Endothelial cell of umbilical vein (primary cell): ENCODE measurements at regions not wholly inside any gene's neighbourhood (a gene's known extent, or its start where the extent isn't known, plus 50 kb on each side); places are given as distances from the start of the nearest gene placed in this dataset.

Experiments used
- BruUV-seq: library from RNA; stranded (reverse); fragments of 400-500 nt; replicated peaks from 2 replicates; lab custom pipeline; 2021; lab: Mats Ljungman, UMichigan
- CTCF ChIA-PET: fragments of 300-600, 350-600 bp; sonication (Branson Sonifier 250); formaldehyde crosslinking; loops from one replicate; lab custom pipeline; 2021; ENCODE audit warnings: antibody characterized with exemption, inconsistent platforms; lab: Charles Lee
- POLR2A ChIA-PET: fragments of 300-600, 350-600 bp; sonication (Branson Sonifier 250); formaldehyde crosslinking; loops from one replicate; lab custom pipeline; 2021; ENCODE audit warnings: antibody characterized with exemption, inconsistent platforms; lab: Charles Lee
- DNase-seq: peaks from one replicate; pipeline ENCODE4 v3.0.0-alpha.2; 2011; ENCODE audit warnings: low read depth, low spot score
- FAIRE-seq: peaks from 2 replicates; lab custom pipeline; 2011; peaks lifted over from hg19 to GRCh38; lab: Jason Lieb, UNC
- H2AFZ ChIP-seq: 2 replicates; pipeline ENCODE4 v1.6.0; 2012; ENCODE audit warnings: low read depth, low read length, control low read depth, inconsistent platforms
- H3K27ac ChIP-seq: 2 replicates; pipeline ENCODE4 v1.5.1; 2011; ENCODE audit warnings: low read depth, mild to moderate bottlenecking, control low read depth, low read length, moderate library complexity; ENCODE audit not compliant: insufficient read depth
- H3K27me3 ChIP-seq, 2 experiments: 2 replicates each; pipeline versions ENCODE4 v1.6.0 to v1.6.1; 2011; ENCODE audit warnings: low read length in 2 of 2, mixed read lengths in 1 of 2; ENCODE audit not compliant: control insufficient read depth in 2 of 2, insufficient read depth in 2 of 2
- H3K36me3 ChIP-seq, 2 experiments: 2 replicates in 1 of 2; 3 replicates in 1 of 2; pipeline ENCODE4 v1.5.1; 2011; ENCODE audit warnings: low read length in 2 of 2, mild to moderate bottlenecking in 1 of 2, moderate library complexity in 1 of 2; ENCODE audit not compliant: control insufficient read depth in 2 of 2, insufficient read depth in 2 of 2; ENCODE audit errors: extremely low read depth in 1 of 2
- H3K4me1 ChIP-seq: 3 replicates; pipeline ENCODE4 v1.5.1; 2011; ENCODE audit warnings: mild to moderate bottlenecking, low read length; ENCODE audit not compliant: control insufficient read depth, insufficient read depth; ENCODE audit errors: extremely low read depth
- H3K4me2 ChIP-seq: 2 replicates; pipeline ENCODE4 v1.6.1; 2011; ENCODE audit warnings: low read length, control low read depth, mixed read lengths; ENCODE audit not compliant: insufficient read depth
- H3K4me3 ChIP-seq, 3 experiments: fragments of 200-600 bp in 1 of 3; sonication (generic), shearing (Covaris generic) in 1 of 3; replicated peaks in 1 of 3; 2 replicates each; pipeline ENCODE4 v1.5.1; 2011 to 2016; ENCODE audit warnings: control low read depth in 3 of 3, low read length in 3 of 3, mild to moderate bottlenecking in 2 of 3, inconsistent platforms in 1 of 3, low read depth in 1 of 3, moderate library complexity in 1 of 3; ENCODE audit not compliant: insufficient read depth in 1 of 3
- H3K79me2 ChIP-seq: 2 replicates; pipeline ENCODE4 v1.6.0; 2012; ENCODE audit warnings: low read length, inconsistent platforms; ENCODE audit not compliant: control insufficient read depth, insufficient read depth
- H3K9ac ChIP-seq: replicated peaks from 2 replicates; pipeline ENCODE3; 2011; ENCODE audit warnings: low read length, control low read depth; ENCODE audit not compliant: insufficient read depth; ENCODE audit errors: extremely low read depth
- H3K9me1 ChIP-seq: replicated peaks from 3 replicates; pipeline ENCODE4 v1.6.0; 2011; ENCODE audit warnings: mild to moderate bottlenecking, low read length; ENCODE audit not compliant: control insufficient read depth, insufficient read depth; ENCODE audit errors: extremely low read depth
- H3K9me3 ChIP-seq: replicated peaks from 2 replicates; pipeline ENCODE4 v1.5.1; 2012; ENCODE audit warnings: low read length, inconsistent platforms; ENCODE audit not compliant: control insufficient read depth, insufficient read depth
- H4K20me1 ChIP-seq: replicated peaks from 2 replicates; pipeline ENCODE3; 2011; ENCODE audit warnings: mild to moderate bottlenecking, low read length; ENCODE audit not compliant: control insufficient read depth, insufficient read depth; ENCODE audit errors: extremely low read depth
- EZH2 ChIP-seq: IDR thresholded peaks from 2 replicates; pipeline ENCODE4 v1.6.1; 2012; ENCODE audit warnings: borderline replicate concordance, low read depth, mild to moderate bottlenecking, moderate library complexity, low read length, inconsistent platforms; ENCODE audit not compliant: severe bottlenecking
- FOS ChIP-seq: IDR thresholded peaks from 2 replicates; pipeline ENCODE4 v1.6.1; 2011; ENCODE audit warnings: mild to moderate bottlenecking, low read length, moderate library complexity, borderline replicate concordance; ENCODE audit not compliant: insufficient read depth
- GATA2 ChIP-seq: IDR thresholded peaks from 2 replicates; pipeline ENCODE4 v1.7.0; 2011; ENCODE audit warnings: low read depth, mild to moderate bottlenecking, moderate library complexity, mixed read lengths, low read length; ENCODE audit not compliant: insufficient read length, insufficient read depth
- MYC ChIP-seq: IDR thresholded peaks from one replicate; pipeline ENCODE4 v1.6.1; 2011; ENCODE audit warnings: mild to moderate bottlenecking, low read depth, low read length
- POLR2A ChIP-seq: IDR thresholded peaks from 2 replicates; pipeline ENCODE4 v1.6.1; 2012; ENCODE audit warnings: low read depth, mild to moderate bottlenecking, control low read depth, low read length
- POLR2AphosphoS5 ChIP-seq: IDR thresholded peaks from 2 replicates; pipeline ENCODE4 v1.6.1; 2012; ENCODE audit warnings: low read depth, mild to moderate bottlenecking, control low read depth, low read length, moderate library complexity; ENCODE audit not compliant: insufficient read depth
- dilution Hi-C: fragments of 300-500 bp; cut with MboI; formaldehyde crosslinking; loops from one replicate; pipeline ENCODE4 v1.15.0; 2019; ENCODE audit warnings: low sequenced_read_pairs; ENCODE audit not compliant: extremely low pct_ligation_motif_present
- intact Hi-C: fragments of 100-400 bp; cut with micrococcal nuclease; formaldehyde crosslinking; loops from one replicate; pipeline ENCODE4 v1.10.0; 2022
- TF ChIP-seq, protein P1 (sequence below), 2 donors: IDR thresholded peaks; 1 replicate in 1 of 2; 2 replicates in 1 of 2; pipeline ENCODE4 v1.5.1; 2011; ENCODE audit warnings: low read length in 2 of 2, mild to moderate bottlenecking in 2 of 2, moderate library complexity in 2 of 2, control low read depth in 1 of 2, inconsistent platforms in 1 of 2, low read depth in 1 of 2; ENCODE audit not compliant: insufficient read depth in 1 of 2; ENCODE audit errors: extremely low read depth in 1 of 2
- TF ChIP-seq, protein P2 (sequence below): IDR thresholded peaks from 2 replicates; pipeline ENCODE4 v1.6.1; 2011; ENCODE audit not compliant: insufficient read depth, insufficient read length

DNA sequence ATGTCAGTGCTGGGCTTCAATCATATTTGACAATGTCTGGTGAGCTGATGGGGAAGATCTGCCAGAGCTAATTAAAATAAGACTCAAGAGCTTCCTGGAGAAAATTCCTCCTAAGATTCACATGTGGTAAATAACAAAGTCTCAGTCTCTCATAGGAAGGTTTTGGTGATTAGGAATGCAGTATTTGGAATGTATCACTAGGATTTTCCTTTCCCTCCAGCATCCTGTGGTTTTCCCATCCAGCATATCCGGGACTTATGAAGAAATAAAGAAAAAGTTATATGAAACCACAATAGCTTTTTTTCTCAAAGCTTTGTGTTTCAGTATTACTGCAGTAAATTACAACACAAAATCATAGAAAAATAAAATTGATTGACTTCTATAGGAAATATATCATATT lies 1597.1 kb downstream of the ADGRL3 start:
- Histone ChIP-seq H4K20me1 (no peaks in the 10 kb centered on the region), H3K4me3 (no peak overlapping the region), H3K27ac (no peak overlapping the region), H3K27me3 (no peaks in the 10 kb centered on the region), H3K36me3 (no peaks in the 10 kb centered on the region), H3K4me2 (no peak overlapping the region), H3K9me3 (no peaks in the 10 kb centered on the region), H3K9me1 (no peaks in the 10 kb centered on the region), H3K79me2 (no peaks in the 10 kb centered on the region), H2AFZ (no peak overlapping the region), H3K9ac (no peak overlapping the region), H3K4me1 (no peaks in the 10 kb centered on the region)
- intact Hi-C loops (no loop called here), dilution Hi-C loops (no loop called here)
- no peak for FAIRE-seq
- ChIA-PET POLR2A (no interaction called here), CTCF (no interaction called here)
- TF ChIP-seq, protein P1, sequence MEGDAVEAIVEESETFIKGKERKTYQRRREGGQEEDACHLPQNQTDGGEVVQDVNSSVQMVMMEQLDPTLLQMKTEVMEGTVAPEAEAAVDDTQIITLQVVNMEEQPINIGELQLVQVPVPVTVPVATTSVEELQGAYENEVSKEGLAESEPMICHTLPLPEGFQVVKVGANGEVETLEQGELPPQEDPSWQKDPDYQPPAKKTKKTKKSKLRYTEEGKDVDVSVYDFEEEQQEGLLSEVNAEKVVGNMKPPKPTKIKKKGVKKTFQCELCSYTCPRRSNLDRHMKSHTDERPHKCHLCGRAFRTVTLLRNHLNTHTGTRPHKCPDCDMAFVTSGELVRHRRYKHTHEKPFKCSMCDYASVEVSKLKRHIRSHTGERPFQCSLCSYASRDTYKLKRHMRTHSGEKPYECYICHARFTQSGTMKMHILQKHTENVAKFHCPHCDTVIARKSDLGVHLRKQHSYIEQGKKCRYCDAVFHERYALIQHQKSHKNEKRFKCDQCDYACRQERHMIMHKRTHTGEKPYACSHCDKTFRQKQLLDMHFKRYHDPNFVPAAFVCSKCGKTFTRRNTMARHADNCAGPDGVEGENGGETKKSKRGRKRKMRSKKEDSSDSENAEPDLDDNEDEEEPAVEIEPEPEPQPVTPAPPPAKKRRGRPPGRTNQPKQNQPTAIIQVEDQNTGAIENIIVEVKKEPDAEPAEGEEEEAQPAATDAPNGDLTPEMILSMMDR (IDR thresholded peaks at IDR 0.05; ENCODE audit: extremely low read depth in 1 of 2, insufficient read depth in 1 of 2, low read depth in 1 of 2, low read length in 2 of 2): no peak
- TF ChIP-seq, protein P2, sequence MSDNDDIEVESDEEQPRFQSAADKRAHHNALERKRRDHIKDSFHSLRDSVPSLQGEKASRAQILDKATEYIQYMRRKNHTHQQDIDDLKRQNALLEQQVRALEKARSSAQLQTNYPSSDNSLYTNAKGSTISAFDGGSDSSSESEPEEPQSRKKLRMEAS: no peak
- no peak for TF ChIP-seq POLR2A
- TF ChIP-seq FOS: no peak
- no peak for TF ChIP-seq POLR2AphosphoS5
- TF ChIP-seq EZH2: no peak
- BruUV-seq: no TSS peak
- DNase-seq: no peak

DNA sequence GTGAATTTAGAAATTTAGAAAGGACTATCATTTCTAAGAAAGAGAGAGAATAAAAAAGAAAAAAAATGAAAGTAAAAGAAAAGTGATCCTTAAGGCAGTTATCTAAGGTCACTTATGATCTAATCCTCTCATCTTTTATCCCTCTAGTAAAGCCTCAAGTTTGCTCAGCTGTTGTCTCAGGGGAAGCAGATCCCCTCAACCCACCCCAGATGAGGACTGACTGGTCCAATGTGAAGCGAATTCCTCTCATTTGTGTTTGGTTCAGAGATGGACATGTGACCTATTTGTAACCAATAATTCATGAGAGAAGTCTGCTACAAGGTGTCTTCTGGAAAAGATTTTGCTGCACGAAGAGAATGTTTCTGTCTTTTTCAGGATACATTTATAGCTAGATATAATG lies 1591.3 kb downstream of the ADGRL3 start:
- no TSS peak for BruUV-seq
- ChIA-PET POLR2A (no interaction called here), CTCF (no interaction called here)
- Histone ChIP-seq H3K4me1 (no peaks in the 10 kb centered on the region), H3K79me2 (no peaks in the 10 kb centered on the region), H4K20me1 (no peaks in the 10 kb centered on the region), H3K36me3 (no peaks in the 10 kb centered on the region), H3K27me3 (no peaks in the 10 kb centered on the region), H3K9me3 (no peaks in the 10 kb centered on the region), H3K9ac (no peak overlapping the region), H2AFZ (no peak overlapping the region), H3K27ac (no peak overlapping the region), H3K9me1 (no peaks in the 10 kb centered on the region), H3K4me2 (no peak overlapping the region), H3K4me3 (no peak overlapping the region)
- TF ChIP-seq POLR2AphosphoS5: no peak
- TF ChIP-seq, protein P1 (IDR thresholded peaks at IDR 0.05; ENCODE audit: extremely low read depth in 1 of 2, insufficient read depth in 1 of 2, low read depth in 1 of 2, low read length in 2 of 2): no peak
- TF ChIP-seq FOS: no peak
- no peak for TF ChIP-seq MYC
- TF ChIP-seq, protein P2: no peak
- TF ChIP-seq GATA2: no peak
- FAIRE-seq: no peak
- intact Hi-C loops: no loop called here
- dilution Hi-C loops: no loop called here
- DNase-seq: no peak
